ENCODE measurements at regions not wholly inside any gene's neighbourhood (a gene's known extent, or its start where the extent isn't known, plus 50 kb on each side); places are given as distances from the start of the nearest gene placed in this dataset.

DNA sequence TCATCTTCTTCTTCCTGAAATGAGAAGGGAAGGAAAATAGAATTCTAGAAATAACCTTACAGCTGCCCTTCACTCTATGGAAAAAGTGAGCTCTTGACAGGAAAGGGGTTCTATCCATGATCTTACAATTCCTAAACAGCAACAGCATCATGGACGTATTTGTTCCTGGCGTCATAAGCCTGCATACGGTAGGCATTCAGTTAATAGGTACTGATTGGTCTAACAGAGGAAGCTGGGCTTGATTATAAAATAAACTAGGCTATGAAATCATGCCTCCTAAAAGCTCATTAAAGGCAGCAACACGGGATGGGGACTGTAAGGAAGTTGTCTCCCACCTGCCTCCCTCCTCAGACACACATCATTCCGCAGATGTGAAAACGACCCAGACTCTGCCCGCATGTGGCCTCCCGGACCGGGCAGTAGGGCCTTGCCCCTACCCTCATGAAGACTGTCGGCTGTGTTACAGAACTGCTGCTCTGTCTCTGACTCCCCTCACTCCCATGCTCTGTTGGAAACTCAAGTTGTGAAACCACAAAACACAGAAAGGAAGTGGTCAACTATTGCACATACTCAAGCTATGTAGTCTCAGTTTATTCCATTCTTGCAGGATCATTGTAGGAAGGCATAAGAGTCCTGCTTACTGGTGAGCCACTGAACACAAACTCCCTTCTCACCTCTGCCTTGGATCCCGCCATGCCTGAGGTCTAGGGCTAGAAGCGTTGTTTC, 129.8 kb downstream of the DLEU7 start:
- Histone ChIP-seq H3K27ac (no peak overlapping the region), H3K27me3 (no peaks in the 10 kb centered on the region), H3K36me3 (no peaks in the 10 kb centered on the region), H3K4me3 (no peak overlapping the region), H3K9me3 (no peaks in the 10 kb centered on the region), H3K4me1 (ENCODE audit: insufficient read depth) (peaks cover 6% of the 10 kb centered on the region)
- TF ChIP-seq EP300 (IDR thresholded peaks at IDR 0.05) (no peak), POLR2A (IDR thresholded peaks at IDR 0.05) (no peak)
- TF ChIP-seq, protein P1, sequence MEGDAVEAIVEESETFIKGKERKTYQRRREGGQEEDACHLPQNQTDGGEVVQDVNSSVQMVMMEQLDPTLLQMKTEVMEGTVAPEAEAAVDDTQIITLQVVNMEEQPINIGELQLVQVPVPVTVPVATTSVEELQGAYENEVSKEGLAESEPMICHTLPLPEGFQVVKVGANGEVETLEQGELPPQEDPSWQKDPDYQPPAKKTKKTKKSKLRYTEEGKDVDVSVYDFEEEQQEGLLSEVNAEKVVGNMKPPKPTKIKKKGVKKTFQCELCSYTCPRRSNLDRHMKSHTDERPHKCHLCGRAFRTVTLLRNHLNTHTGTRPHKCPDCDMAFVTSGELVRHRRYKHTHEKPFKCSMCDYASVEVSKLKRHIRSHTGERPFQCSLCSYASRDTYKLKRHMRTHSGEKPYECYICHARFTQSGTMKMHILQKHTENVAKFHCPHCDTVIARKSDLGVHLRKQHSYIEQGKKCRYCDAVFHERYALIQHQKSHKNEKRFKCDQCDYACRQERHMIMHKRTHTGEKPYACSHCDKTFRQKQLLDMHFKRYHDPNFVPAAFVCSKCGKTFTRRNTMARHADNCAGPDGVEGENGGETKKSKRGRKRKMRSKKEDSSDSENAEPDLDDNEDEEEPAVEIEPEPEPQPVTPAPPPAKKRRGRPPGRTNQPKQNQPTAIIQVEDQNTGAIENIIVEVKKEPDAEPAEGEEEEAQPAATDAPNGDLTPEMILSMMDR (IDR thresholded peaks at IDR 0.05): no peak
- WGBS, 3 donors: 76 to 86% (median 82%) methylated on average over 12 of the region's 12 CpGs
- intact Hi-C loops (cut with DNase I): no loop called here
- no peak for DNase-seq

DNA sequence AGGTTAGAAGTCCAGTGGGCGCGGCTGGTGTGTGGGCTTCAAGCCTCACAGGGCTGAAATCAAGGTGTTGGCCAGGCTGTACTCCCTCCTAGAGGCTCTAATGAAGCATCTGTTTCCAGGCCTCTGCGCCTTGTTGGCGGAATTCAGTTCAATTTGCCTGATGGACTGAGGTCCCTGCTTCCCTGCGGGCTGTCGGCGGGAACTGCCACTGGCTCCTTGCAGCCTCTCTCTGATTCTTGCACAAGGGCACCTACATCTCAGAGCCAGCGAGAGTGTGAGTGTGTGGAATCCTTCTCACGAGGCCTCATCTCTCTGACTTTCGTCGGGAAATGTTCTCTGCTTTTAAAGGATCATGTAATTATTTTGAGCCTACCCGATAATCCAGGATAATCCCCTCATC, 128.6 kb downstream of the DLEU7 start:
- Histone ChIP-seq H3K4me3 (no peak overlapping the region), H3K9me3 (no peaks in the 10 kb centered on the region), H3K36me3 (no peaks in the 10 kb centered on the region), H3K4me1 (ENCODE audit: insufficient read depth) (peaks cover 6% of the 10 kb centered on the region), H3K27ac (no peak overlapping the region), H3K27me3 (no peaks in the 10 kb centered on the region)
- 96 to 98% (median 96%) methylated on average over 12 of the region's 12 CpGs for WGBS, 3 donors
- no peak for DNase-seq
- intact Hi-C loops (cut with DNase I): no loop called here
- TF ChIP-seq POLR2A (IDR thresholded peaks at IDR 0.05) (no peak), EP300 (IDR thresholded peaks at IDR 0.05) (no peak)
- TF ChIP-seq, protein P1 (IDR thresholded peaks at IDR 0.05): no peak

DNA sequence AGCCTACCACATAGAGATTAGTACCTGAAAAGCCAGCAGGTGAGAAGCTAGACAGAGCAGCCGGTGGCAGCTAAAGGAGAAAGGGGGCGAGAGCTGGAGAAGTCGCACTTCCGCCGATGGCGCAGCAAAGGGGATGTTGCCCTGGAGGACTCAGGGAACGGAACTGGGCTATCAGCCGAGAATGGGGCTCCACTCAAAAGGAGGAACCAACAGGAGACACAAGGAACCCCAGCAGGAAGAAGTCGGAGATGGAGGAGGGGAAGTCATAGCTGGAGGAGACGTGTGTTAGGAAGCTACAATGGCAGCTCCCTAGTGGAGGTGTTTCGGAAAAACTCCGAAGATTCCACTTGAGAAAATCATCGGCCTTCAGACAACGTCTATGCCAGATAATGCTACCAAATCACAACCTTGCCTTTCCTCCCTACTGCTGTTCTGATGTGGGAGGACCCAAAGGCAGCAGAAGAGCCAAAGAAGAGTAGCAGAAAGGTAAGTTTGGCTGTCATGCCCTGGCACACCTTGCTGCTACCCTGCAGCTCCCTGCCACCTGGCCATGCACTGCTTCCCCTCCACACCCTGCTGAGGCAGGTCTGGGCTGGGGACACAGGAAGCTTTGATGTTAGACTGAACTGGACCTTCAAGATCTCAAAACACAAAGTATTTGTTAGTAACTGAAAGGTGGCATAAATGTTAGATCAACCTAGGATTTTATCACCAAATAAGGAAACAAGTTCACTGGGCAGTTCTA, 127.9 kb downstream of the DLEU7 start:
- TF ChIP-seq, protein P1 (IDR thresholded peaks at IDR 0.05): no peak
- no peak for TF ChIP-seq POLR2A (IDR thresholded peaks at IDR 0.05)
- TF ChIP-seq EP300 (IDR thresholded peaks at IDR 0.05): no peak
- H3K4me3 ChIP-seq: no peak overlapping the region
- intact Hi-C loops (cut with DNase I): no loop called here
- H3K9me3 ChIP-seq: no peaks in the 10 kb centered on the region
- whole genome bisulfite sequencing, 3 donors: 91 to 95% (median 94%) methylated on average over 14 of the region's 14 CpGs
- DNase-seq: peak in 1 of 5 donors; percentile 21
- H3K27me3 ChIP-seq: no peaks in the 10 kb centered on the region
- no peaks in the 10 kb centered on the region for H3K36me3 ChIP-seq
- no peak overlapping the region for H3K27ac ChIP-seq
- peaks cover 6% of the 10 kb centered on the region for H3K4me1 ChIP-seq (ENCODE audit: insufficient read depth)

DNA sequence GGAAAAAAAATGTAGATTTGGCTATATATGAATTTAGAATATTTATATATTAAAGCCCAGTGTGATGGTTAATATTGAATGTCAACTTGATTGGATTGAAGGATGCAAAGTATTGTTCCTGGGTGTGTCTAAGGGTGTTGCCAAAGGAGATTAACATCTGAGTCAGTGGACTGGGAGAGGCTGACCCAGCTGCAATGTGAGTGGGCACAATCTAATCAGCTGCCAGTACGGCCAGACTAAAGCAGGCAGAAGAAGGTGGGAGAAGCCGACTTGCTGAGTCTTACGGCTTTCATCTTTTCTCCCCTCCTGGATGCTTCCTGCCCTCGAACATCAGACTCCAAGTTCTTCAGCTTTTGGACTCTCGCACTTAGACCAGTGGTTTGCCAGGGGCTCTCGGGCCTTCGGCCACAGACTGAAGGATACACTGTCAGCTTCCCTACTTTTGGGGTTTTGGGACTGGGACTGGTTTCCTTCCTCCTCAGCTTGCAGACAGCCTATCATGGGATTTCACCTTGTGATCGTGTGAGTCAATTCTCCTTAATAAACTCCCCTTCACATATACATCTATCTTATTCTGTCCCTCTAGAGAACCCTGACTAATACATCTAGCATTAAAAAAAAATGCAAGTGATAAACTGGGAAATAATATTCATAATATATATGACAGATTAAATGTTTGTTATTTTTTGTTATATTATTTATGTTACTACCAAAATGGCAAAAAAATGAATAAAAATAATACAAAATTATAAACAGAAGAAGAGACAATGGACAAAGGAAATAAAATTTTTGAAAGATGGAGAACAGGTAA, 122.4 kb downstream of the DLEU7 start:
- Histone ChIP-seq H3K4me1 (ENCODE audit: insufficient read depth) (no peaks in the 10 kb centered on the region), H3K36me3 (no peaks in the 10 kb centered on the region), H3K27me3 (no peaks in the 10 kb centered on the region), H3K27ac (no peak overlapping the region), H3K9me3 (no peaks in the 10 kb centered on the region), H3K4me3 (no peak overlapping the region)
- 73 to 84% (median 75%) methylated on average over 8 of the region's 8 CpGs for WGBS, 3 donors
- TF ChIP-seq, protein P1 (IDR thresholded peaks at IDR 0.05): no peak
- TF ChIP-seq EP300 (IDR thresholded peaks at IDR 0.05): no peak
- intact Hi-C loops (cut with DNase I): no loop called here
- no peak for DNase-seq

Measured in ovary (tissue), 7 donors.